GM20000 (cell line): ENCODE measurements at regions not wholly inside any gene's neighbourhood (a gene's known extent, or its start where the extent isn't known, plus 50 kb on each side); places are given as distances from the start of the nearest gene placed in this dataset.
"Not testable (repeated sequence)": the region's sequence is repeated elsewhere in the genome, so short reads cannot be mapped to it uniquely, and the experiment has no call there.

Source experiments
- DNase-seq: peaks from one replicate; pipeline ENCODE4 v3.0.0; 2012; ENCODE audit warnings: low spot score
- TF ChIP-seq, protein P1 (sequence below): IDR thresholded peaks from 2 replicates; pipeline ENCODE4 v1.5.1; 2012; ENCODE audit warnings: mild to moderate bottlenecking, control low read depth; ENCODE audit errors: extremely low read depth, missing control alignments

- no peak for DNase-seq
- TF ChIP-seq, protein P1, sequence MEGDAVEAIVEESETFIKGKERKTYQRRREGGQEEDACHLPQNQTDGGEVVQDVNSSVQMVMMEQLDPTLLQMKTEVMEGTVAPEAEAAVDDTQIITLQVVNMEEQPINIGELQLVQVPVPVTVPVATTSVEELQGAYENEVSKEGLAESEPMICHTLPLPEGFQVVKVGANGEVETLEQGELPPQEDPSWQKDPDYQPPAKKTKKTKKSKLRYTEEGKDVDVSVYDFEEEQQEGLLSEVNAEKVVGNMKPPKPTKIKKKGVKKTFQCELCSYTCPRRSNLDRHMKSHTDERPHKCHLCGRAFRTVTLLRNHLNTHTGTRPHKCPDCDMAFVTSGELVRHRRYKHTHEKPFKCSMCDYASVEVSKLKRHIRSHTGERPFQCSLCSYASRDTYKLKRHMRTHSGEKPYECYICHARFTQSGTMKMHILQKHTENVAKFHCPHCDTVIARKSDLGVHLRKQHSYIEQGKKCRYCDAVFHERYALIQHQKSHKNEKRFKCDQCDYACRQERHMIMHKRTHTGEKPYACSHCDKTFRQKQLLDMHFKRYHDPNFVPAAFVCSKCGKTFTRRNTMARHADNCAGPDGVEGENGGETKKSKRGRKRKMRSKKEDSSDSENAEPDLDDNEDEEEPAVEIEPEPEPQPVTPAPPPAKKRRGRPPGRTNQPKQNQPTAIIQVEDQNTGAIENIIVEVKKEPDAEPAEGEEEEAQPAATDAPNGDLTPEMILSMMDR: no peak
These were observed 251.3 kb upstream of the PCDH9 start for GRCh38 chr13:67481445-67481844.

DNA sequence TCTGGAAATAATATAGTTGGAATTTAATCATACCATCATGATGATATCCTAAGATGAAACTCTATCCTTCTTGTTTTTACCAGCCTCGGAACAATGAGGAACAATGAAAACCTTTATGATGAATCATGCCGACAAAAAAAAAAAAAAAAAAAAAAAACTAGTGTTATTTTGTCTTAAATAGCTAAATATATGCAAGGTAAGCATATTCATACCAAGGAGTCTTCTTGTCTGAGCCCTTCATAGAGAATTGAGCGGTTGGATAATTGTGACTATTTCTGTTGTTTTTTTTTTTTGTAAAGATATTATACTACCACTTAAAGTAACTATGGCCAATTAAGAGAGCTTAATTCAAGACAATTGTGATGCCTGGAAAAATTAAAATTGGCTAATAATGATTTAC, 244.0 kb upstream of the PCDH9 start:
- DNase-seq: no peak
- TF ChIP-seq, protein P1: no peak

DNA sequence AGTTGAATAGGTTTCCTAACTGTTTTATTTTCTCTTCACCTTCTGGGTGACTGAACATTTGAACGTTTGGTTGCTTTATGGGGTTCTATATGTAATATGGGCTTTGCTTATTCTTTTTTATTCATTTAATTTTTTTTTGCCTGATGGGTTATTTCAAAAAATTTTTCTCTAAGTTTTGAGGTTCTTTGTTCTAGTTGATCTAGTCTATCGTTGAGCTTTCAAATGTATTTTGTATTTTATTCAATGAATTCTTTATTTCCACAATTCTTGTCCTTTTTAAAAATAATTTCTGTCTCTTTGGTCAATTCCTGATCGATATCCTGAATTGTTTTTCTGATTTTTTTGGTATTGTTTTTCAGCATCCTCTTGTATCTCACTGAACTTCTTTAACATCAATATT, 239.5 kb upstream of the PCDH9 start:
- DNase-seq: no peak
- TF ChIP-seq, protein P1: no peak

DNA sequence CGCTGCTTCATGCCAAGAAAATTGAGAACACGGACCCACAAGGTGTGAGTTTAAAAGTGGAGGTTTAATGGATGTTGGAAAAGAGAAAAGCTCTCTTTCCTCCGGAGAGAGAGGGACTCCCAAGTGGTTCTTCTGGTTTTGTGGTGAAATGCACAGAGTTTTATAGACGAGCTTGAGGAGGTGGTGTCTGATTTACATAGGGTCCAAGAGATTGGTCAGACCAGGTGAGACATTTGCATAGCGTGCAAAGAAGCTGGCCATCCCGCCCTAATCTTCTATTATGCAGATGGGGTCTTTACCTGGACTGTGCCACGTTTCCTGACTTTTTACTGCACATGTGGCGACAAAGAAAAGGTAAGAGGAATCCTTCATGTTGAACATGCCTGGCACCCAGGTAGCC, 236.4 kb upstream of the PCDH9 start:
- DNase-seq: no peak
- TF ChIP-seq, protein P1: no peak

GRCh38 chr13:67464154-67464553, 234.0 kb upstream of the PCDH9 start:
- DNase-seq: no peak
- TF ChIP-seq, protein P1: no peak

- TF ChIP-seq, protein P1: no peak
These were observed 232.0 kb upstream of the PCDH9 start for GRCh38 chr13:67462098-67462497.

DNA sequence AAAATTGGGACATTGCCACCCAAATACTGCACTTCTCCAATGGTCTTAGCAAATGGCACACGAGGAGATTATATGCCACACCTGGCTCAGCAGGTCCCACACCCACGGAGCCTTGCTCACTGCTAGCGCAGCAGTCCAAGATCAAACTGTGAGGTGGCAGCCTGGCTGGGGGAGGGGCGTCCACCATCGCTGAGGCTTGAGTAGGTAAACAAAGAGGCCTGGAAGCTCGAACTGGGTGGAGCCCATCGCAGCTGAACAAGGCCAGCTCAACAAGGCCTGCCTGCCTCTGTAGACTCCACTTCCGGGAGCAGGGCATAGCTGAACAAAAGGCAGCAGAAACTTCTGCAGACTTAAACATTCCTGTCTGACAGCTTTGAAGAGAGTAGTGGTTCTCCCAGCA, 222.4 kb upstream of the PCDH9 start:
- not testable (repeated sequence) for DNase-seq

More at GRCh38 chr13:67462098-67462497, 232.0 kb upstream of the PCDH9 start:
- DNase-seq: no peak

GRCh38 chr13:67445436-67445835, 215.3 kb upstream of the PCDH9 start:
- TF ChIP-seq, protein P1: no peak
- no peak for DNase-seq
